HCT116 (cell line): ENCODE measurements at regions not wholly inside any gene's neighbourhood (a gene's known extent, or its start where the extent isn't known, plus 50 kb on each side); places are given as distances from the start of the nearest gene placed in this dataset.

Experiments
- ATAC-seq: fragments of 200-7000 bp; cut with Tn5 transposase; 2 replicates; pipeline ENCODE4 v1.9.1; 2020; ENCODE audit warnings: mild to moderate bottlenecking, moderate library complexity
- BruUV-seq: library from RNA; stranded (reverse); fragments of 400-500 nt; replicated peaks from 2 replicates; lab custom pipeline; 2021; lab: Mats Ljungman, UMichigan
- CTCF ChIA-PET: fragments of 300-600 bp; sonication (Branson Sonifier 250); formaldehyde crosslinking; loops from one replicate; lab custom pipeline; 2021; ENCODE audit warnings: antibody characterized with exemption; lab: Charles Lee
- POLR2A ChIA-PET: fragments of 300-600, 350-600 bp; sonication (Branson Sonifier 250); formaldehyde crosslinking; loops from one replicate; lab custom pipeline; 2021; ENCODE audit warnings: antibody characterized with exemption; lab: Charles Lee
- RAD21 ChIA-PET, 2 experiments: fragments of 300-600 bp; sonication (Branson Sonifier 250); formaldehyde crosslinking; loops; one replicate each; lab custom pipeline; 2023; ENCODE audit warnings: low total read pairs in 2 of 2; ENCODE audit not compliant: uncharacterized antibody in 2 of 2, unreplicated experiment in 2 of 2, low non-redundant PET in 1 of 2; lab: Charles Lee
- DNase-seq: peaks from one replicate; pipeline ENCODE4 v3.0.0-alpha.2; 2010; ENCODE audit warnings: low read depth, low spot score
- H2AFZ ChIP-seq: fragments of 200-600 bp; shearing (Covaris generic), sonication (generic); 2 replicates; pipeline ENCODE4 v1.6.1; 2017; ENCODE audit warnings: low read depth, mixed run types, mixed read lengths, antibody characterized with exemption, low read length; ENCODE audit not compliant: poor library complexity, severe bottlenecking
- H3K27ac ChIP-seq: 2 replicates; pipeline ENCODE4 v1.5.1; 2012; ENCODE audit warnings: low read depth, low read length
- H3K27me3 ChIP-seq: fragments of 200-600 bp; sonication (generic); 2 replicates; pipeline ENCODE4 v1.6.1; 2016; ENCODE audit warnings: mixed run types, low read length, mixed read lengths; ENCODE audit not compliant: insufficient read depth
- H3K36me3 ChIP-seq, 2 experiments: fragments of 200-500 bp in 1 of 2; fragments of 200-600 bp in 1 of 2; sonication (Bioruptor generic) in 1 of 2; sonication (generic) in 1 of 2; 2 replicates each; pipeline versions ENCODE4 v1.5.1 to v1.6.1; 2014 to 2016; ENCODE audit warnings: low read length in 2 of 2, inconsistent platforms in 1 of 2, mixed read lengths in 1 of 2, mixed run types in 1 of 2; ENCODE audit not compliant: insufficient read depth in 2 of 2, control insufficient read depth in 1 of 2
- H3K4me1 ChIP-seq, 2 experiments: fragments of 200-600 bp in 1 of 2; sonication (generic) in 1 of 2; 2 replicates each; pipeline versions ENCODE4 v1.5.1 to v1.6.1; 2012 to 2017; ENCODE audit warnings: low read length in 2 of 2, inconsistent platforms in 1 of 2, mild to moderate bottlenecking in 1 of 2, mixed read lengths in 1 of 2, mixed run types in 1 of 2, moderate library complexity in 1 of 2; ENCODE audit not compliant: insufficient read depth in 2 of 2, control insufficient read depth in 1 of 2
- H3K4me2 ChIP-seq: fragments of 200-600 bp; sonication (generic); 2 replicates; pipeline ENCODE4 v1.6.1; 2017; ENCODE audit warnings: mixed run types, low read length, mixed read lengths
- H3K4me3 ChIP-seq, 2 experiments: fragments of 200-600 bp in 1 of 2; sonication (generic) in 1 of 2; replicated peaks in 1 of 2; 2 replicates each; pipeline ENCODE4 v1.5.1; 2011 to 2016; ENCODE audit warnings: low read length in 2 of 2, control low read depth in 1 of 2, low read depth in 1 of 2, mild to moderate bottlenecking in 1 of 2, mixed read lengths in 1 of 2, mixed run types in 1 of 2
- H3K79me2 ChIP-seq: fragments of 200-600 bp; sonication (generic); 2 replicates; pipeline ENCODE4 v1.6.1; 2017; ENCODE audit warnings: mild to moderate bottlenecking, mixed run types, low read length, moderate library complexity, mixed read lengths; ENCODE audit not compliant: insufficient read depth
- H3K9ac ChIP-seq: fragments of 200-600 bp; sonication (generic); 2 replicates; pipeline ENCODE4 v1.6.1; 2016; ENCODE audit warnings: low read length, mixed read lengths
- H3K9me2 ChIP-seq: fragments of 200-600 bp; sonication (generic), shearing (Covaris generic); 2 replicates; pipeline ENCODE4 v1.6.1; 2017; ENCODE audit warnings: mixed run types, mild to moderate bottlenecking, moderate library complexity; ENCODE audit not compliant: insufficient read depth
- H3K9me3 ChIP-seq, 2 experiments: fragments of 200-500 bp in 1 of 2; fragments of 200-600 bp in 1 of 2; sonication (Bioruptor generic) in 1 of 2; sonication (generic) in 1 of 2; 2 replicates each; pipeline ENCODE4 v1.6.1; 2014 to 2017; ENCODE audit warnings: low read length in 2 of 2, mixed read lengths in 2 of 2, inconsistent platforms in 1 of 2, low read depth in 1 of 2, mild to moderate bottlenecking in 1 of 2, mixed run types in 1 of 2, moderate library complexity in 1 of 2; ENCODE audit not compliant: control insufficient read depth in 1 of 2, insufficient read depth in 1 of 2
- H4K20me1 ChIP-seq: fragments of 200-600 bp; sonication (generic), shearing (Covaris generic); 2 replicates; pipeline ENCODE4 v1.6.1; 2017; ENCODE audit warnings: mixed run types, mild to moderate bottlenecking, moderate library complexity; ENCODE audit not compliant: insufficient read depth
- ATF3 ChIP-seq: IDR thresholded peaks from 2 replicates; pipeline ENCODE4 v1.6.1; 2012
- CEBPB ChIP-seq: IDR thresholded peaks from 2 replicates; pipeline ENCODE4 v1.6.1; 2012; ENCODE audit warnings: low read depth
- CTCF ChIP-seq, 3 experiments: fragments of 200-600 bp in 1 of 3; sonication (generic) in 1 of 3; IDR thresholded peaks in 2 of 3; conservative IDR thresholded peaks in 1 of 3; 2 replicates each; pipeline ENCODE4 v1.5.1; 2012 to 2017; ENCODE audit warnings: low read depth in 2 of 3, low read length in 2 of 3, antibody characterized with exemption in 1 of 3, borderline replicate concordance in 1 of 3, control low read depth in 1 of 3, mild to moderate bottlenecking in 1 of 3, mixed read lengths in 1 of 3, mixed run types in 1 of 3, moderate library complexity in 1 of 3; ENCODE audit not compliant: insufficient read depth in 1 of 3
- EGR1 ChIP-seq: IDR thresholded peaks from 2 replicates; pipeline ENCODE4 v1.6.1; 2012; ENCODE audit warnings: low read depth
- ELF1 ChIP-seq: IDR thresholded peaks from 2 replicates; pipeline ENCODE4 v1.6.1; 2012; ENCODE audit warnings: low read depth, borderline replicate concordance
- FOSL1 ChIP-seq: IDR thresholded peaks from 2 replicates; pipeline ENCODE4 v1.6.1; 2012; ENCODE audit warnings: low read depth
- POLR2A ChIP-seq: IDR thresholded peaks from 2 replicates; pipeline ENCODE4 v1.7.0; 2011; ENCODE audit warnings: borderline replicate concordance; ENCODE audit not compliant: insufficient read depth, insufficient read length; ENCODE audit errors: extremely low read depth
- POLR2AphosphoS5 ChIP-seq: IDR thresholded peaks from 2 replicates; pipeline ENCODE4 v1.6.1; 2011; ENCODE audit warnings: mild to moderate bottlenecking, low read depth, low read length, moderate library complexity
- RAD21 ChIP-seq: IDR thresholded peaks from 2 replicates; pipeline ENCODE4 v1.6.1; 2012; ENCODE audit warnings: low read depth, mild to moderate bottlenecking
- SP1 ChIP-seq: IDR thresholded peaks from 2 replicates; pipeline ENCODE4 v1.6.1; 2012; ENCODE audit warnings: low read depth
- SRF ChIP-seq: IDR thresholded peaks from 2 replicates; pipeline ENCODE4 v1.6.1; 2012; ENCODE audit warnings: low read depth
- TCF7L2 ChIP-seq: IDR thresholded peaks from 2 replicates; pipeline ENCODE4 v1.7.0; 2011; ENCODE audit warnings: borderline replicate concordance, inconsistent platforms; ENCODE audit not compliant: insufficient read depth, insufficient read length; ENCODE audit errors: extremely low read depth
- intact Hi-C: fragments of 100-400 bp; cut with micrococcal nuclease; formaldehyde crosslinking; loops from 2 replicates; pipeline ENCODE4 v1.10.0; 2022

GRCh38 chr20:53699906-53700305 is 106.3 kb upstream of the ZNF217 start:
- ChIA-PET CTCF (no interaction called here), POLR2A (no interaction called here), RAD21 (no interaction called here)
- Histone ChIP-seq H4K20me1 (no peaks in the 10 kb centered on the region), H3K4me3 (no peak overlapping the region), H3K79me2 (no peaks in the 10 kb centered on the region), H3K27ac (no peak overlapping the region), H3K4me2 (no peak overlapping the region), H3K36me3 (no peaks in the 10 kb centered on the region), H3K4me1 (no peaks in the 10 kb centered on the region), H3K9ac (no peak overlapping the region), H3K27me3 (no peaks in the 10 kb centered on the region), H3K9me2 (no peaks in the 10 kb centered on the region), H2AFZ (no peak overlapping the region), H3K9me3 (no peaks in the 10 kb centered on the region)
- no TSS peak for BruUV-seq
- ATAC-seq (no peak), DNase-seq (no peak)
- TF ChIP-seq FOSL1 = no peak
- no peak for TF ChIP-seq SRF
- TF ChIP-seq ATF3 = no peak
- TF ChIP-seq RAD21 = no peak
- TF ChIP-seq CTCF (IDR thresholded peaks at IDR 0.05 in 2 of 3, conservative IDR thresholded peaks at IDR 0.05 in 1 of 3; ENCODE audit: borderline replicate concordance in 1 of 3, insufficient read depth in 1 of 3, low read depth in 2 of 3, low read length in 2 of 3) = no peak
- no peak for TF ChIP-seq TCF7L2
- TF ChIP-seq CEBPB = no peak
- TF ChIP-seq ELF1 = no peak
- TF ChIP-seq SP1 = no peak
- no peak for TF ChIP-seq EGR1
- no peak for TF ChIP-seq POLR2A
- no peak for TF ChIP-seq POLR2AphosphoS5
- intact Hi-C loops = no loop called here
